Smooth muscle cell (in vitro differentiated cells): ENCODE measurements at regions not wholly inside any gene's neighbourhood (a gene's known extent, or its start where the extent isn't known, plus 50 kb on each side); places are given as distances from the start of the nearest gene placed in this dataset.

Source experiments
- DNase-seq: peaks from one replicate; lab custom pipeline; 2025; ENCODE audit not compliant: unreplicated experiment; lab: John Stamatoyannopoulos, UW
- H2AFZ ChIP-seq: fragments of 200-600 bp; sonication (generic); 2 replicates; pipeline ENCODE4 v1.6.0; 2016; ENCODE audit warnings: antibody characterized with exemption, low read depth, mild to moderate bottlenecking
- H3F3A ChIP-seq: fragments of 200-600 bp; sonication (generic); 2 replicates; pipeline ENCODE4 v1.6.0; 2017; ENCODE audit warnings: antibody characterized with exemption, low read depth
- H3K27ac ChIP-seq: fragments of 200-600 bp; sonication (generic); 2 replicates; pipeline ENCODE4 v1.5.1; 2016; ENCODE audit warnings: low read depth, mild to moderate bottlenecking
- H3K27me3 ChIP-seq: fragments of 200-600 bp; sonication (generic); 2 replicates; pipeline ENCODE4 v1.6.1; 2016; ENCODE audit warnings: low read depth, mild to moderate bottlenecking
- H3K36me3 ChIP-seq: fragments of 200-600 bp; sonication (generic); 2 replicates; pipeline ENCODE4 v1.5.1; 2016; ENCODE audit warnings: low read depth
- H3K4me1 ChIP-seq: fragments of 200-600 bp; sonication (generic); 2 replicates; pipeline ENCODE4 v1.5.1; 2016; ENCODE audit warnings: low read depth
- H3K4me2 ChIP-seq: fragments of 200-600 bp; sonication (generic); 2 replicates; pipeline ENCODE4 v1.6.0; 2016; ENCODE audit warnings: mild to moderate bottlenecking
- H3K4me3 ChIP-seq: fragments of 200-600 bp; sonication (generic); 2 replicates; pipeline ENCODE4 v1.5.1; 2016; ENCODE audit warnings: mild to moderate bottlenecking
- H3K79me2 ChIP-seq: fragments of 200-600 bp; sonication (generic); 2 replicates; pipeline ENCODE4 v1.6.0; 2016; ENCODE audit warnings: low read depth, mild to moderate bottlenecking
- H3K9ac ChIP-seq: fragments of 200-600 bp; sonication (generic); 2 replicates; pipeline ENCODE4 v1.6.0; 2016; ENCODE audit warnings: low read depth
- H3K9me3 ChIP-seq: fragments of 200-600 bp; sonication (generic); replicated peaks from 2 replicates; pipeline ENCODE4 v1.5.1; 2016; ENCODE audit warnings: low read depth
- H4K20me1 ChIP-seq: fragments of 200-600 bp; sonication (generic); 2 replicates; pipeline ENCODE4 v1.6.0; 2016; ENCODE audit warnings: low read depth
- CTCF ChIP-seq: fragments of 200-600 bp; sonication (generic); IDR thresholded peaks from 2 replicates; pipeline ENCODE4 v1.5.1; 2017; ENCODE audit warnings: borderline replicate concordance, mild to moderate bottlenecking, antibody characterized with exemption; ENCODE audit not compliant: insufficient read depth, poor library complexity, severe bottlenecking
- WGBS: methylation state at CpG from one replicate; pipeline ENCODE4 v1.1.7; 2016; ENCODE audit warnings: low lambda C conversion rate; 5-methylcytosine and 5-hydroxymethylcytosine counted together

DNA sequence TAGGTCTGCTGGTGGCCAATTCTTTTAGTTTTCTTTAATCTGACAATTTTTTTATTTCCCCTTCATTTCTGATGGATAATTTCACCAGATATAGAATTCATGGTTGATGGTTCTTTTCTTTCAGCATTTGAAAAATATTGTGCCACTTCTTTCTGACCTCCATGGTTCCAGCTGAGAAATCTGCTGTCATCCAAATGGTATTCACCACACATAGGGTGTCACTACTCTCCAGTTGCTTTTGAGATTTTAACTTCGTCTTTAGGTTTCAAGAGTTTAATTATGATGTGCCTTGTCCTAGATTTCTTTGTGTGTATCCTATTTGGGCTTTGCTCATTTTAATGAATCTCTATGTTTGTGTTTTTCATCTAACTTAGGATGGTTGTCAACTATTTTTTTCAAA lies 488.6 kb upstream of the HS6ST1 start:
- Histone ChIP-seq H3K4me1 (no peaks in the 10 kb centered on the region), H3K79me2 (no peaks in the 10 kb centered on the region), H3K9ac (no peak overlapping the region), H3F3A (peaks cover 8% of the 10 kb centered on the region), H3K4me2 (no peak overlapping the region), H4K20me1 (no peaks in the 10 kb centered on the region), H2AFZ (no peak overlapping the region), H3K4me3 (no peak overlapping the region), H3K9me3 (no peaks in the 10 kb centered on the region), H3K27ac (no peak overlapping the region), H3K36me3 (no peaks in the 10 kb centered on the region), H3K27me3 (no peaks in the 10 kb centered on the region)
- 90% methylated on average over 1 of the region's 1 CpG for WGBS
- TF ChIP-seq CTCF = no peak
- DNase-seq = no peak

DNA sequence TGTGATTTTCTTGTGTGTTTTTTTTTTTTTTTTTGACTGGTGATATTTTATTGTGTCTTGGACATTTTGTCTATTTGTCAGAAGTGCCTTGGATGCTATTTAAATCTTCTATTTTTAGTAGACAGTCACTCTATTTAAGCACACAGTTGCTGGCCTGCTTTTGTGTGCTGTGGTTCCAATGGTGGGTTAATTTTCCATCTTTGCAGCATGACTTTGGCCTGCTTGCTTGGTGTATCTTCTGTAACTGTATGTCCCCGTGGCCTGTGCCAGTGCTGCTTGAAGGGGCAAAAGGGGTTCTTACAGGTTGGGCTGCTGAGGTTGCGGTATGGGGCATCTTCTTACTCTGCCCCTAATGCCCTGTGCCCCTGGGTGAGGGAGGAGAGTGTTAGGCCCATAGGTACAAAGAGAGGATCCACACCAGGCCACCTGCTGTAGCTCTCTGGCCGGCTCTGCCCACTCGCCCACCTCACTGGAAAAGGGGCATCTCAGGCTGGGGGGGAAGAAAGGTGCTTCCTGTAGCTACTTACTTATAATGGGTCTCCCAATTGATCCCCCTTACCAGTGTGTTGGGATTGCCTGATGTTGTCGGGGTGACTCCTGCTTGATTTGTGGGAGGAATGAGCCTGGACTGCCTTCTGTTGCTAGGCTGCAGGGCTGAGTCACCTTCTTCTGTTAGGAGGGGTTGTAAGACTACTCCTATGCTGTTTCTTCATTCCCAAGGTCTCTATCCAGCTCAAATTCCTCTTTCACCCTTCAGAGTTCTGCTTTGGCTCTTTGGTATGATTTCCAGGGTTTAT lies 490.0 kb upstream of the HS6ST1 start:
- DNase-seq = no peak
- no peak overlapping the region for H2AFZ ChIP-seq
- no peaks in the 10 kb centered on the region for H3K36me3 ChIP-seq
- WGBS = 77% methylated on average over 5 of the region's 5 CpGs
- no peak for TF ChIP-seq CTCF
- peak overlapping the region; percentile 22 for H3K4me2 ChIP-seq
- H4K20me1 ChIP-seq = no peaks in the 10 kb centered on the region
- peak overlapping the region; percentile 86 for H3K27ac ChIP-seq
- peaks cover 8% of the 10 kb centered on the region for H3F3A ChIP-seq
- H3K4me1 ChIP-seq = no peaks in the 10 kb centered on the region
- H3K9me3 ChIP-seq = no peaks in the 10 kb centered on the region
- peak overlapping the region; percentile 73 for H3K9ac ChIP-seq
- H3K4me3 ChIP-seq = no peak overlapping the region
- no peaks in the 10 kb centered on the region for H3K79me2 ChIP-seq
- H3K27me3 ChIP-seq = no peaks in the 10 kb centered on the region

GRCh38 chr2:128809259-128809636 lies 490.6 kb upstream of the HS6ST1 start:
- Histone ChIP-seq H3F3A (peaks cover 8% of the 10 kb centered on the region), H2AFZ (no peak overlapping the region), H3K4me1 (no peaks in the 10 kb centered on the region), H4K20me1 (no peaks in the 10 kb centered on the region), H3K9me3 (no peaks in the 10 kb centered on the region), H3K36me3 (no peaks in the 10 kb centered on the region), H3K79me2 (no peaks in the 10 kb centered on the region), H3K4me2 (peak overlapping the region; percentile 22), H3K27ac (peak overlapping the region; percentile 86), H3K4me3 (no peak overlapping the region), H3K27me3 (no peaks in the 10 kb centered on the region), H3K9ac (peak overlapping the region; percentile 73)
- WGBS = 74% methylated on average over 1 of the region's 1 CpG
- DNase-seq = no peak
- no peak for TF ChIP-seq CTCF

- H2AFZ ChIP-seq = no peak overlapping the region
- H3K4me3 ChIP-seq = no peak overlapping the region
- H3K4me2 ChIP-seq = peak overlapping the region; percentile 22
- peak overlapping the region; percentile 4 for H3K9ac ChIP-seq
- peaks cover 8% of the 10 kb centered on the region for H3F3A ChIP-seq
- H3K36me3 ChIP-seq = no peaks in the 10 kb centered on the region
- no peak for TF ChIP-seq CTCF
- no peaks in the 10 kb centered on the region for H4K20me1 ChIP-seq
- DNase-seq = no peak
- H3K4me1 ChIP-seq = no peaks in the 10 kb centered on the region
- peak overlapping the region; percentile 86 for H3K27ac ChIP-seq
- no peaks in the 10 kb centered on the region for H3K27me3 ChIP-seq
- WGBS = 62% methylated on average over 3 of the region's 3 CpGs
- no peaks in the 10 kb centered on the region for H3K79me2 ChIP-seq
- H3K9me3 ChIP-seq = no peaks in the 10 kb centered on the region
These were observed 491.2 kb upstream of the HS6ST1 start for GRCh38 chr2:128809880-128810279.
